MM.1S (cell line): ENCODE measurements at regions not wholly inside any gene's neighbourhood (a gene's known extent, or its start where the extent isn't known, plus 50 kb on each side); places are given as distances from the start of the nearest gene placed in this dataset.

Experiments used
- DNase-seq: peaks from one replicate; pipeline ENCODE4 v3.0.0-alpha.2; 2015
- H2AFZ ChIP-seq: fragments of 300-600 bp; sonication (generic); 2 replicates; pipeline ENCODE4 v1.6.0; 2016; ENCODE audit warnings: antibody characterized with exemption, low read length
- H3F3A ChIP-seq: fragments of 300-600 bp; sonication (generic); 2 replicates; pipeline ENCODE4 v1.6.1; 2016; ENCODE audit warnings: mild to moderate bottlenecking, antibody characterized with exemption, low read length, moderate library complexity, mixed read lengths; ENCODE audit not compliant: insufficient read depth
- H3K27ac ChIP-seq: fragments of 300-600 bp; sonication (generic); 2 replicates; pipeline ENCODE4 v1.5.1; 2016; ENCODE audit warnings: mild to moderate bottlenecking, low read length
- H3K27me3 ChIP-seq: fragments of 300-600 bp; sonication (generic); replicated peaks from 2 replicates; pipeline ENCODE4 v1.6.0; 2016; ENCODE audit warnings: low read length; ENCODE audit not compliant: insufficient read depth
- H3K36me3 ChIP-seq: fragments of 300-600 bp; sonication (generic); replicated peaks from 2 replicates; pipeline ENCODE4 v1.6.1; 2016; ENCODE audit warnings: mild to moderate bottlenecking, low read length, mixed read lengths; ENCODE audit not compliant: insufficient read depth
- H3K4me1 ChIP-seq: fragments of 300-600 bp; sonication (generic); 2 replicates; pipeline ENCODE4 v1.6.1; 2016; ENCODE audit warnings: low read length, mixed read lengths
- H3K4me2 ChIP-seq: fragments of 300-600 bp; sonication (generic); 2 replicates; pipeline ENCODE4 v1.6.0; 2016; ENCODE audit warnings: low read depth, low read length
- H3K4me3 ChIP-seq: fragments of 300-600 bp; sonication (generic); 2 replicates; pipeline ENCODE4 v1.5.1; 2016; ENCODE audit warnings: low read length, mixed read lengths
- H3K79me2 ChIP-seq: fragments of 300-600 bp; sonication (generic); 2 replicates; pipeline ENCODE4 v1.6.1; 2016; ENCODE audit warnings: mixed run types, low read length, mixed read lengths
- H3K9ac ChIP-seq: fragments of 300-600 bp; sonication (generic); 2 replicates; pipeline ENCODE4 v1.6.1; 2016; ENCODE audit warnings: low read length, mixed read lengths
- H3K9me2 ChIP-seq: fragments of 300-600 bp; sonication (generic); replicated peaks from 2 replicates; pipeline ENCODE4 v1.6.1; 2016; ENCODE audit warnings: mild to moderate bottlenecking, low read length, mixed read lengths; ENCODE audit not compliant: insufficient read depth
- H3K9me3 ChIP-seq: fragments of 300-600 bp; sonication (generic); replicated peaks from 2 replicates; pipeline ENCODE4 v1.6.1; 2016; ENCODE audit warnings: mild to moderate bottlenecking, low read length, mixed read lengths; ENCODE audit not compliant: insufficient read depth
- H4K20me1 ChIP-seq: fragments of 300-600 bp; sonication (generic); 2 replicates; pipeline ENCODE4 v1.6.1; 2016; ENCODE audit warnings: mild to moderate bottlenecking, low read length, moderate library complexity, mixed read lengths; ENCODE audit not compliant: insufficient read depth
- EZH2 ChIP-seq: fragments of 300-600 bp; sonication (generic); optimal IDR thresholded peaks from 2 replicates; pipeline ENCODE3; 2017; ENCODE audit warnings: low read depth, mild to moderate bottlenecking, antibody characterized with exemption, low read length, mixed read lengths
- EZH2phosphoT487 ChIP-seq: fragments of 300-600 bp; sonication (generic); IDR thresholded peaks from 2 replicates; pipeline ENCODE4 v1.6.1; 2018; ENCODE audit warnings: antibody characterized with exemption, low read length
- TF ChIP-seq, protein P1 (sequence below): fragments of 300-600 bp; sonication (generic); IDR thresholded peaks from 2 replicates; pipeline ENCODE4 v1.5.1; 2016; ENCODE audit warnings: antibody characterized with exemption, low read length, mixed read lengths

DNA sequence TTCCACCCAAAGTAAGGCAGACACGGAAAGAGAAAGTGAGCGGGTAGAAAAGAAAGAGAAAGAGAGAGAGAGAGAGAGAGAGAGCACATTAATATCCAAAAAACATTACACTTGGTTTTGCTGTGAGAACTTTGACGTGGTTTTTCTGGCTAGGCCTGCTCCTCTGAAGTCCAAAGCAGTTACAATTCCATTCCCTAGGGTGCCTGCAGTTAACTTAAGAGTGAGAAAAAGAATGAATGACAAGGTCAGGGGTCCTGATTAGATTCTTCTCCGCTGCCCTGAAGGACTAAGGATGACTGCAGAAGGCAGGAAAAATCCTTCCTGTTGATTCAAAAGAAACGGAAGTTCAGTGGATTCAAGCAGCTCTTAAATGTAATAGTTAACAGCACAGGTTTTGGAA, 589.8 kb downstream of the PRELID2 start:
- no peak for DNase-seq
- no peaks in the 10 kb centered on the region for H3K9me2 ChIP-seq
- H3K9ac ChIP-seq, result no peak overlapping the region
- no peak for TF ChIP-seq EZH2
- TF ChIP-seq EZH2phosphoT487, result no peak
- TF ChIP-seq, protein P1, sequence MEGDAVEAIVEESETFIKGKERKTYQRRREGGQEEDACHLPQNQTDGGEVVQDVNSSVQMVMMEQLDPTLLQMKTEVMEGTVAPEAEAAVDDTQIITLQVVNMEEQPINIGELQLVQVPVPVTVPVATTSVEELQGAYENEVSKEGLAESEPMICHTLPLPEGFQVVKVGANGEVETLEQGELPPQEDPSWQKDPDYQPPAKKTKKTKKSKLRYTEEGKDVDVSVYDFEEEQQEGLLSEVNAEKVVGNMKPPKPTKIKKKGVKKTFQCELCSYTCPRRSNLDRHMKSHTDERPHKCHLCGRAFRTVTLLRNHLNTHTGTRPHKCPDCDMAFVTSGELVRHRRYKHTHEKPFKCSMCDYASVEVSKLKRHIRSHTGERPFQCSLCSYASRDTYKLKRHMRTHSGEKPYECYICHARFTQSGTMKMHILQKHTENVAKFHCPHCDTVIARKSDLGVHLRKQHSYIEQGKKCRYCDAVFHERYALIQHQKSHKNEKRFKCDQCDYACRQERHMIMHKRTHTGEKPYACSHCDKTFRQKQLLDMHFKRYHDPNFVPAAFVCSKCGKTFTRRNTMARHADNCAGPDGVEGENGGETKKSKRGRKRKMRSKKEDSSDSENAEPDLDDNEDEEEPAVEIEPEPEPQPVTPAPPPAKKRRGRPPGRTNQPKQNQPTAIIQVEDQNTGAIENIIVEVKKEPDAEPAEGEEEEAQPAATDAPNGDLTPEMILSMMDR, result no peak
- H3K36me3 ChIP-seq, result no peaks in the 10 kb centered on the region
- H3K9me3 ChIP-seq, result no peaks in the 10 kb centered on the region
- H3K4me3 ChIP-seq, result no peak overlapping the region
- H3K27ac ChIP-seq, result no peak overlapping the region
- H4K20me1 ChIP-seq, result no peaks in the 10 kb centered on the region
- H2AFZ ChIP-seq, result no peak overlapping the region
- no peak overlapping the region for H3K4me2 ChIP-seq
- H3F3A ChIP-seq, result no peaks in the 10 kb centered on the region
- H3K27me3 ChIP-seq, result no peaks in the 10 kb centered on the region
- no peaks in the 10 kb centered on the region for H3K79me2 ChIP-seq
- H3K4me1 ChIP-seq, result no peaks in the 10 kb centered on the region

DNA sequence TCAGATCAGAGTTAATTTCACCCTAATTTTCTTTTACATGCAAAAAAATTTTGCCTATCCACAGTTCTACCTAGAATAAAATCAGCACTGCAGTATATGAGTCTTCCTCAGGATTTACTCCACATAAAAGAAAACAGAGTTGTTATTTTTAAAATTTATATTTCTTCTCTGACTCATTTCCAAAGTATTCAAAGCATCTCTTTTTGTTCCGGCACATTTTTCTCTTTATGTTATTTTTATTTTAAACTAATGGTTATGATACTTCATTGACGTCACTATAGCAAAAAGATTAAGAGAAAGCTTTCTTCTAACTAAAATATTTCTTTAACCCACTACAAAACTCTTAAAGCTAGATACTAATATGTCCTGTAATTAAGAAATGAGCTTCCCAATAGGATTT, 590.4 kb downstream of the PRELID2 start:
- H3K36me3 ChIP-seq, result no peaks in the 10 kb centered on the region
- H3K4me1 ChIP-seq, result no peaks in the 10 kb centered on the region
- H3K79me2 ChIP-seq, result no peaks in the 10 kb centered on the region
- no peak overlapping the region for H2AFZ ChIP-seq
- no peak for TF ChIP-seq EZH2
- no peak for TF ChIP-seq EZH2phosphoT487
- H3K4me3 ChIP-seq, result no peak overlapping the region
- no peaks in the 10 kb centered on the region for H3K9me2 ChIP-seq
- H3K27me3 ChIP-seq, result no peaks in the 10 kb centered on the region
- H3K27ac ChIP-seq, result no peak overlapping the region
- H3F3A ChIP-seq, result no peaks in the 10 kb centered on the region
- no peak for DNase-seq
- no peaks in the 10 kb centered on the region for H4K20me1 ChIP-seq
- H3K4me2 ChIP-seq, result no peak overlapping the region
- H3K9me3 ChIP-seq, result no peaks in the 10 kb centered on the region
- H3K9ac ChIP-seq, result no peak overlapping the region

DNA sequence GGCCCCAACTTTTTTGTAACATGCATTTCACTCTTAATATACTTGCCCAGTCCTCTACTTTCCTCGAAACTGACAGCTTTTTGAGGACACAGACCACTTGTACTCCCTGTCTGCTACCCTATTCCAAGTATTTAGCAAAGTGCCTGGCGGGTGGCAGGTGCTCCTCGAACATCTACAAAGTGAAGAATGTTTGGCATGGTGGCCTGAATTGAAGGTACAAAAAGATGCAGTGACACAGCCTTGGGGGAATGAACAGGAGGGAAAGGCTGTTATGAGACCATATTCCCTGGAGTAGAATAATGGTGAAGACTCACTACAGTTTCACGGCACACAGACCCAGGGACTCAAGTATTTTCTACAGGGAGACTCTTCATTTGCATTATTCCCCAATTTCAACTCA, 590.9 kb downstream of the PRELID2 start:
- TF ChIP-seq EZH2phosphoT487, result no peak
- TF ChIP-seq, protein P1, result no peak
- TF ChIP-seq EZH2, result no peak
- Histone ChIP-seq H3K27ac (no peak overlapping the region), H3K27me3 (no peaks in the 10 kb centered on the region), H3F3A (no peaks in the 10 kb centered on the region), H3K4me2 (no peak overlapping the region), H2AFZ (no peak overlapping the region), H3K4me1 (no peaks in the 10 kb centered on the region), H3K9ac (no peak overlapping the region), H3K79me2 (no peaks in the 10 kb centered on the region), H3K9me2 (no peaks in the 10 kb centered on the region), H3K36me3 (no peaks in the 10 kb centered on the region), H3K9me3 (no peaks in the 10 kb centered on the region), H4K20me1 (no peaks in the 10 kb centered on the region), H3K4me3 (no peak overlapping the region)
- DNase-seq, result no peak

DNA sequence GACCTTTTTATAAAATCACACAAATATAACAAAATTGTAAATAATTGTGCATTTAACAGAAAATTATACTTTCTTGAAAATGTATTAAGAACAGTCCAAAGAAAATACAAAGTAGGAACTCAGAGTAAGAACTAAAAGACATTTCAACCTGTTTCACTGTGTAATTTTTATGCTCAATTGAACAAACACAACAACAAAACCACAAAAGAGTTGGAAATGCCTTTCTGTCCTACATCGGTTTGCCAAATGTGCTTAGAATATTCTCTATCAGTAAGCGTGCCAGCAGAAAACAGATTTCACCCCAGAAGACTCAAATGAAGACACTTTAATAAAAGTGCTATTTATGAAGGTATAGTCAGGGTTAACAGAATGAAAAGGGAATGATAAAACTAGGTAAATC, 592.1 kb downstream of the PRELID2 start:
- H3K4me3 ChIP-seq, result no peak overlapping the region
- H3K27me3 ChIP-seq, result no peaks in the 10 kb centered on the region
- no peaks in the 10 kb centered on the region for H3K79me2 ChIP-seq
- no peaks in the 10 kb centered on the region for H3K4me1 ChIP-seq
- H4K20me1 ChIP-seq, result no peaks in the 10 kb centered on the region
- no peak overlapping the region for H2AFZ ChIP-seq
- no peaks in the 10 kb centered on the region for H3K36me3 ChIP-seq
- H3K27ac ChIP-seq, result no peak overlapping the region
- H3K9me3 ChIP-seq, result no peaks in the 10 kb centered on the region
- no peak for DNase-seq
- H3F3A ChIP-seq, result no peaks in the 10 kb centered on the region
- no peak for TF ChIP-seq EZH2phosphoT487
- no peak for TF ChIP-seq EZH2
- TF ChIP-seq, protein P1, result no peak
- no peaks in the 10 kb centered on the region for H3K9me2 ChIP-seq
- H3K4me2 ChIP-seq, result no peak overlapping the region
- H3K9ac ChIP-seq, result no peak overlapping the region
